IMR-90 (cell line): ENCODE measurements at regions not wholly inside any gene's neighbourhood (a gene's known extent, or its start where the extent isn't known, plus 50 kb on each side); places are given as distances from the start of the nearest gene placed in this dataset.

ENCODE experiments used
- ATAC-seq: fragments of 200-7000 bp; cut with Tn5 transposase; 2 replicates; pipeline ENCODE4 v1.9.1; 2020; ENCODE audit warnings: low read depth, mild to moderate bottlenecking, moderate library complexity
- BruUV-seq: library from RNA; stranded (reverse); fragments of 400-500 nt; replicated peaks from 2 replicates; lab custom pipeline; 2021; lab: Mats Ljungman, UMichigan
- CTCF ChIA-PET: fragments of 300-600 bp; formaldehyde crosslinking; extraction: SDS; loops from one replicate; lab custom pipeline; 2021; ENCODE audit warnings: antibody characterized with exemption; lab: Yijun Ruan, JAX
- POLR2A ChIA-PET: fragments of 300-600 bp; sonication (Branson Sonifier 250); formaldehyde crosslinking; loops from one replicate; lab custom pipeline; 2022; ENCODE audit warnings: antibody characterized with exemption; ENCODE audit not compliant: unreplicated experiment; lab: Charles Lee
- DNase-seq: peaks from one replicate; pipeline ENCODE4 v3.0.0; 2013
- H2AFZ ChIP-seq: replicated peaks from 2 replicates; pipeline ENCODE3; 2013; ENCODE audit warnings: low read length, mild to moderate bottlenecking; ENCODE audit not compliant: poor library complexity
- H2AK5ac ChIP-seq: 2 replicates; pipeline ENCODE4 v1.6.1; 2013; ENCODE audit warnings: low read depth, low read length, inconsistent platforms
- H2AK9ac ChIP-seq: replicated peaks from 2 replicates; pipeline ENCODE3; 2013; ENCODE audit warnings: mild to moderate bottlenecking, low read depth, low read length, moderate library complexity; ENCODE audit not compliant: poor library complexity
- H2BK120ac ChIP-seq: 2 replicates; pipeline ENCODE4 v1.6.1; 2013; ENCODE audit warnings: low read depth, low read length, inconsistent platforms
- H2BK15ac ChIP-seq: 3 replicates; pipeline ENCODE4 v1.6.1; 2013; ENCODE audit warnings: low read depth, low read length, inconsistent platforms
- H2BK20ac ChIP-seq: 2 replicates; pipeline ENCODE4 v1.6.1; 2013; ENCODE audit warnings: low read depth, mild to moderate bottlenecking, inconsistent platforms, low read length, moderate library complexity
- H2BK5ac ChIP-seq: 2 replicates; pipeline ENCODE4 v1.6.1; 2013; ENCODE audit warnings: mild to moderate bottlenecking, low read depth, low read length, inconsistent platforms; ENCODE audit not compliant: poor library complexity, severe bottlenecking
- H3K14ac ChIP-seq: replicated peaks from 2 replicates; pipeline ENCODE4 v1.6.1; 2013; ENCODE audit warnings: low read depth, low read length, inconsistent platforms
- H3K18ac ChIP-seq: 2 replicates; pipeline ENCODE4 v1.6.1; 2013; ENCODE audit warnings: low read depth, low read length, control low read depth
- H3K23ac ChIP-seq: 2 replicates; pipeline ENCODE4 v1.6.1; 2013; ENCODE audit warnings: low read depth, low read length, inconsistent platforms
- H3K27ac ChIP-seq: 2 replicates; pipeline ENCODE4 v1.5.1; 2013; ENCODE audit warnings: mild to moderate bottlenecking, control low read depth, low read length; ENCODE audit not compliant: insufficient read depth
- H3K27me3 ChIP-seq: 2 replicates; pipeline ENCODE4 v1.6.1; 2013; ENCODE audit warnings: low read length; ENCODE audit not compliant: control insufficient read depth, insufficient read depth
- H3K36me3 ChIP-seq: 2 replicates; pipeline ENCODE4 v1.6.1; 2013; ENCODE audit warnings: low read length, mixed read lengths; ENCODE audit not compliant: control insufficient read depth, insufficient read depth
- H3K4ac ChIP-seq: 2 replicates; pipeline ENCODE4 v1.6.1; 2013; ENCODE audit warnings: low read depth, low read length, inconsistent platforms
- H3K4me1 ChIP-seq: 2 replicates; pipeline ENCODE4 v1.6.1; 2013; ENCODE audit warnings: low read length, mixed read lengths; ENCODE audit not compliant: control insufficient read depth, insufficient read depth
- H3K4me2 ChIP-seq: 2 replicates; pipeline ENCODE4 v1.6.1; 2013; ENCODE audit warnings: low read depth, mild to moderate bottlenecking, control low read depth, low read length, moderate library complexity
- H3K4me3 ChIP-seq: 2 replicates; pipeline ENCODE4 v1.5.1; 2013; ENCODE audit warnings: low read depth, mild to moderate bottlenecking, control low read depth, low read length, moderate library complexity; ENCODE audit not compliant: insufficient read depth
- H3K56ac ChIP-seq: 2 replicates; pipeline ENCODE4 v1.6.1; 2013; ENCODE audit warnings: low read length, inconsistent platforms; ENCODE audit not compliant: insufficient read depth; ENCODE audit errors: extremely low read depth
- H3K79me1 ChIP-seq, 2 experiments: 2 replicates each; pipeline ENCODE4 v1.6.1; 2013; ENCODE audit warnings: low read length in 2 of 2, inconsistent platforms in 1 of 2, low read depth in 1 of 2
- H3K9ac ChIP-seq: 2 replicates; pipeline ENCODE4 v1.6.1; 2013; ENCODE audit warnings: low read depth, low read length, control low read depth
- H3K9me1 ChIP-seq: 2 replicates; pipeline ENCODE4 v1.6.1; 2013; ENCODE audit warnings: low read length, inconsistent platforms; ENCODE audit not compliant: insufficient read depth
- H3K9me3 ChIP-seq: 2 replicates; pipeline ENCODE4 v1.6.1; 2013; ENCODE audit warnings: low read length; ENCODE audit not compliant: control insufficient read depth, insufficient read depth
- H4K20me1 ChIP-seq: 2 replicates; pipeline ENCODE4 v1.6.1; 2013; ENCODE audit warnings: low read length, inconsistent platforms; ENCODE audit not compliant: insufficient read depth
- H4K5ac ChIP-seq: 2 replicates; pipeline ENCODE4 v1.6.1; 2013; ENCODE audit warnings: mild to moderate bottlenecking, low read depth, low read length, control low read depth
- H4K8ac ChIP-seq, 2 experiments: 2 replicates each; pipeline ENCODE4 v1.6.1; 2013; ENCODE audit warnings: low read depth in 2 of 2, low read length in 2 of 2, control low read depth in 1 of 2, inconsistent platforms in 1 of 2
- H4K91ac ChIP-seq: 2 replicates; pipeline ENCODE4 v1.6.1; 2013; ENCODE audit warnings: low read depth, low read length, inconsistent platforms; ENCODE audit not compliant: insufficient read depth
- CEBPB ChIP-seq: IDR thresholded peaks from 2 replicates; pipeline ENCODE4 v1.6.1; 2012; ENCODE audit warnings: low read depth, low read length, improper control_type of control experiment
- CTCF ChIP-seq: conservative IDR thresholded peaks from 2 replicates; pipeline ENCODE4 v1.5.1; 2012; ENCODE audit warnings: mild to moderate bottlenecking, low read depth, low read length, improper control_type of control experiment
- NFE2L2 ChIP-seq: fragments of 150-350 bp; IDR thresholded peaks from 2 replicates; pipeline ENCODE4 v1.6.1; 2016; ENCODE audit warnings: low read depth, mild to moderate bottlenecking, low read length
- RAD21 ChIP-seq: IDR thresholded peaks from 2 replicates; pipeline ENCODE4 v1.6.1; 2012; ENCODE audit warnings: low read length, improper control_type of control experiment
- SMC3 ChIP-seq: fragments of 150-350 bp; IDR thresholded peaks from 2 replicates; pipeline ENCODE4 v1.6.1; 2016; ENCODE audit warnings: low read depth, mild to moderate bottlenecking, antibody characterized with exemption, low read length, moderate library complexity
- WGBS, 2 experiments: methylation state at CpG; one replicate each; pipeline versions ENCODE4 v1.1.5 to v1.1.7; 2013; ENCODE audit warnings: missing lambda C conversion rate in 2 of 2; ENCODE audit not compliant: insufficient read length in 1 of 2; ENCODE audit errors: extremely low coverage in 2 of 2; 5-methylcytosine and 5-hydroxymethylcytosine counted together
- dilution Hi-C: fragments of 300-500 bp; cut with HindIII; formaldehyde crosslinking; loops from one replicate; pipeline ENCODE4 v1.14.3; 2018; ENCODE audit warnings: low sequenced_read_pairs; ENCODE audit not compliant: unreplicated experiment
- in situ Hi-C: fragments of 300-500 bp; cut with MboI; formaldehyde crosslinking; loops from 3 replicates; pipeline ENCODE4 v1.14.3; 2019; ENCODE audit warnings: low sequenced_read_pairs, inconsistent platforms, mixed read lengths
- intact Hi-C: fragments of 100-400 bp; cut with micrococcal nuclease; formaldehyde crosslinking; loops from 2 replicates; pipeline ENCODE4 v1.10.0; 2022

- Histone ChIP-seq H3K23ac (no peak overlapping the region), H3K27ac (no peak overlapping the region), H2AK5ac (no peak overlapping the region), H3K4me3 (no peak overlapping the region), H3K27me3 (peaks cover 5% of the 10 kb centered on the region; the same call in 1 of the 2 replicates), H2BK15ac (no peak overlapping the region), H3K56ac (no peak overlapping the region), H3K4ac (no peak overlapping the region), H3K4me1 (no peaks in the 10 kb centered on the region), H2BK120ac (no peak overlapping the region), H4K5ac (no peak overlapping the region), H2BK20ac (no peak overlapping the region), H3K14ac (no peak overlapping the region), H2BK5ac (no peak overlapping the region), H3K9me3 (no peaks in the 10 kb centered on the region), H3K36me3 (no peaks in the 10 kb centered on the region), H4K91ac (no peak overlapping the region), H3K9ac (no peak overlapping the region), H4K20me1 (no peaks in the 10 kb centered on the region), H3K4me2 (no peak overlapping the region), H4K8ac (no peak overlapping the region), H3K79me1 (no peaks in the 10 kb centered on the region), H3K9me1 (peaks cover 4% of the 10 kb centered on the region; the same call in 1 of the 2 replicates), H3K18ac (no peak overlapping the region), H2AK9ac (no peak overlapping the region), H2AFZ (no peak overlapping the region)
- no TSS peak for BruUV-seq
- POLR2A ChIA-PET = no interaction called here
- WGBS, 2 experiments = 25% methylated on average over 2 of the region's 5 CpGs; no CpG with 5 or more reads in 1 of the 2 experiments
- dilution Hi-C loops = no loop called here
- in situ Hi-C loops = no loop called here
- intact Hi-C loops = no loop called here
- TF ChIP-seq RAD21 (no peak), CEBPB (no peak), NFE2L2 (no peak), SMC3 (no peak), CTCF (no peak)
- DNase-seq (no peak), ATAC-seq (no peak)
- CTCF ChIA-PET = interaction anchor here (0.6 to 1.3 kb wide), 2 partner anchors 10 to 19 kb away, joined by 3 read pairs; no protein-coding TSS in a partner anchor
Observed at GRCh38 chr3:124097362-124098131, 105.6 kb upstream of the ROPN1 start.
